ENCODE measurements at regions not wholly inside any gene's neighbourhood (a gene's known extent, or its start where the extent isn't known, plus 50 kb on each side); places are given as distances from the start of the nearest gene placed in this dataset.

DNA sequence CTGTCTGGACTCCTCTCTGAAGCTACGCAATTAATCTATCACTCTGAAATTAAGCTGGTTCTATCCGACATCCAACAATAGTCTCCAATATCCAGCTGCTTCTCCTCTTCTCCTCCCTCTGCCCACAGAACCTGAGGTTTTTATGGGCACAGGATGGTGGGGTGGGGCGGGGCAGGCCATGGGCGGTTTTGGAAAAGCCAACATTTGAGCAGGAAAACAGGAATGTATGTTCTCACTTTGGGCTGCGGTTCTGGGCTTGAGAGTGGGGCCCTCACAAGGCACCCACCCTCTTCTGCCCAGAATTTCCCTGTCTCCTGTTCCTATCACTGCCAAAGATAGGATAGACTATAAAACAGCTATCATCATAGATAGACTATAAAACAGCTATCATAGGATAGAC is 1144.2 kb downstream of the EPHA7 start:
- no peak overlapping the region for H3K4me3 ChIP-seq (ENCODE audit: low read depth, low read length)
- TF ChIP-seq, protein P1, sequence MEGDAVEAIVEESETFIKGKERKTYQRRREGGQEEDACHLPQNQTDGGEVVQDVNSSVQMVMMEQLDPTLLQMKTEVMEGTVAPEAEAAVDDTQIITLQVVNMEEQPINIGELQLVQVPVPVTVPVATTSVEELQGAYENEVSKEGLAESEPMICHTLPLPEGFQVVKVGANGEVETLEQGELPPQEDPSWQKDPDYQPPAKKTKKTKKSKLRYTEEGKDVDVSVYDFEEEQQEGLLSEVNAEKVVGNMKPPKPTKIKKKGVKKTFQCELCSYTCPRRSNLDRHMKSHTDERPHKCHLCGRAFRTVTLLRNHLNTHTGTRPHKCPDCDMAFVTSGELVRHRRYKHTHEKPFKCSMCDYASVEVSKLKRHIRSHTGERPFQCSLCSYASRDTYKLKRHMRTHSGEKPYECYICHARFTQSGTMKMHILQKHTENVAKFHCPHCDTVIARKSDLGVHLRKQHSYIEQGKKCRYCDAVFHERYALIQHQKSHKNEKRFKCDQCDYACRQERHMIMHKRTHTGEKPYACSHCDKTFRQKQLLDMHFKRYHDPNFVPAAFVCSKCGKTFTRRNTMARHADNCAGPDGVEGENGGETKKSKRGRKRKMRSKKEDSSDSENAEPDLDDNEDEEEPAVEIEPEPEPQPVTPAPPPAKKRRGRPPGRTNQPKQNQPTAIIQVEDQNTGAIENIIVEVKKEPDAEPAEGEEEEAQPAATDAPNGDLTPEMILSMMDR (IDR thresholded peaks at IDR 0.05; ENCODE audit: borderline replicate concordance, insufficient read depth, low read depth, low read length): no peak

DNA sequence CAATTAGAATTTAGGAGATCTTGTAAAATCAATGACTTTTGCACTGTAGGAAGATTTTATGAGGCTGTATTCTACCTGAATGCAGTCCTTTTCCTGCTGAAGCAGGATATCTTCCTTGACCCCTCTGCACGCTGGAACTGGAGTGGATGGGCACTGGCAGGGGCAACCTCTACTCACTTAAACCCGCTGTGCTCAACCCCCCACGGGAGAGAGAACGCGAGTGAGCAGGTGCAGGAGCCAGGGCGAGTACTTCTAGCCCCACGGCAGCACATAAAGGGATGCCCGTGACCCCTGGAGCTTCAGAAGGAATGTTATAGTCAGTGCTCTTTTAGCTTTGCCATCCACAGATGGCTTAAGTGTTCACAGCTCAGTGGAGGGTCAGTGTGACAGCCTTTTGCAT is 1144.8 kb downstream of the EPHA7 start:
- TF ChIP-seq, protein P1 (IDR thresholded peaks at IDR 0.05; ENCODE audit: borderline replicate concordance, insufficient read depth, low read depth, low read length): no peak
- H3K4me3 ChIP-seq (ENCODE audit: low read depth, low read length): no peak overlapping the region

DNA sequence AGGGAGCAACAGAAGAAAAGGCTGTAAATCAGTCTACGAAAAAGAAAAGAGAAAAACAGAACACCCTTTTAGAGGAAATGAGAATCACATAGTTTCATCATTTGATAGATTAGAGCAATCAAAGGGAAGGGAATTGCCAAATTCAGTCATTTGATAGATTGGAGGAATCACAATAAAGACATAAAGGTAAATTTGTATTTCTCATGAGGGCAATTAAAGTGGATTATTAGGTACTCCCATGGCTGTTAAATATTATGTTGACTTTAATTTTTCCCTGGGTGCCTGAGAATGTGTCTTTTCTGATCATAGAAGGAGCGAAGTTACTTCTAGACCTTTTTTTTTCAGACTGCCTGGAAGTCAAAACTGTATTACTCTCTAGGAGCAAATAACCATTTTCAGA is 1145.7 kb downstream of the EPHA7 start:
- H3K4me3 ChIP-seq (ENCODE audit: low read depth, low read length): no peak overlapping the region
- TF ChIP-seq, protein P1 (IDR thresholded peaks at IDR 0.05; ENCODE audit: borderline replicate concordance, insufficient read depth, low read depth, low read length): no peak

DNA sequence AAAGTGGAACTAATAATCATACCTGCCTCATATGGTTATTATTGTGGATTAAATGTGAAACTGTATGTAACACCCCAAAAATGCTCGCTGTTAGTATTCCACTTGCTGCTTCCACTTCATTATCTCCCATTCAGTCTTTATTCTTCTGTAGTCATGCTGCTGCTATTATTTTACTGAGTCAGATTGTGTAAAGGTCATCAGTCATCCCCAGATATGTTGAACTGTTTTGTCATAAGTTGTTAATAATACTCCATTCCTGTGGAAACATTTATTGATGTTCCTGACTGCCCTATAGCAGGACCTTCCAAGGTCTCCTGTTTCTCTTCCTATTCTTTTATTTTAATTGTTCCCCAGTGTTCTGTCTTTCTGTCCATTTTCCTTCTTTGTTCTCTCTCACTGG is 1148.3 kb downstream of the EPHA7 start:
- TF ChIP-seq, protein P1 (IDR thresholded peaks at IDR 0.05; ENCODE audit: borderline replicate concordance, insufficient read depth, low read depth, low read length): no peak

DNA sequence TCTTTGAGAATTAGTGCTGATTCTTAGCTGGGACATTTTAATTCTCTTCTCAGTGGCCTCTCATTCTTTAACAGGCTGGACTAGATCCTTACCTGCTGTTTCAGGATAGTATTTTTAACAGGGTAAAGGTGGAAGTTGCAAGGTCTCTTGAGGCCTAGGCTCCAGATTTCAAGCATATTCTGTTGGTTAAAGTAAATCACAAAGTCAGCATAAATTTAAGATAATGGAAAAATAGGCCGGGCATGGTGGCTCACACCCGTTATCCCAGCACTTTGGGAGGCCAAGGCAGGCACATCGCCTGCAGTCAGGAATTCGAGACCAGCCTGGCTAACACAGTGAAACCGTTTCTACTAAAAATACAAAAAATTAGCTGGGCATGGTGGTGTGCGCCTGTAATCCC is 1149.0 kb downstream of the EPHA7 start:
- H3K4me3 ChIP-seq (ENCODE audit: low read depth, low read length): no peak overlapping the region
- TF ChIP-seq, protein P1 (IDR thresholded peaks at IDR 0.05; ENCODE audit: borderline replicate concordance, insufficient read depth, low read depth, low read length): no peak

More for the DNA sequence above, 1148.3 kb downstream of the EPHA7 start:
- H3K4me3 ChIP-seq (ENCODE audit: low read depth, low read length): no peak overlapping the region

DNA sequence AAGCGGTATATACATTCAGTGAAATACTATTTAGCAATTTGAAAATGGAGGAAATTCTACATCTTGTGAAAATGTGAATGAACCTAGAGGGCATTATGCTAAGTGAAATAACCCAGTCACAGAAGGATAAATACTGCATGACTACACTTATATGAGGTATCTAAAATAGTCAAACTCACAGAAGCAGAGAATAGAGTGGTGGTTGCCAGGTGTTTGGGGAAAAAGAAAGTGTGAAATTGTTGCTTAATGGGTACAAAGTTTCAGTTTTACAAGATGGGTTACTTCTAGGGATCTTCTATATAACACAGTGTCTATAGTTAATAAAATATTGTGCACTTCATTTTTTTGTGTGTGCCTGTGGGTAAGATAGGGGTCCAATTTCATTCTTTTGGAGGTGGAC is 1152.0 kb downstream of the EPHA7 start:
- no peak overlapping the region for H3K4me3 ChIP-seq (ENCODE audit: low read depth, low read length)
- TF ChIP-seq, protein P1 (IDR thresholded peaks at IDR 0.05; ENCODE audit: borderline replicate concordance, insufficient read depth, low read depth, low read length): no peak

DNA sequence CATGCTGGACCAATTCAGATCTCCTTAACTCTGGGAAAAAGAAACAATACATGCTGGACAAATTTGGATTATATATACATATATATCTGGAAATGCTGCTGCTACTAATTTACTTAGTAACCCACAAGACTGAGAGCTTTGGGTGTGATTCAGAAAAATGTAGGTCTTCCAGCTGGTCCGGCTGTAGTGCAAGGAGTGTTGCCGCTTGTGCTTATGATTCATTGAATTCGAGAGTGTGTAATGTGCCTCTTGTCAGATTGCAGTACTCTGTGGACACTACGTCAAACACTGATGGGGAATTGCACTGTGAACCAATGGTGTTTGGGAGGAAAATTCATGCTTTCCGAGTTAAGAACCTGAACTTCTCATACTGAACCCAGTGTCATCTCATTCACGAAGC is 1155.5 kb downstream of the EPHA7 start:
- TF ChIP-seq, protein P1 (IDR thresholded peaks at IDR 0.05; ENCODE audit: borderline replicate concordance, insufficient read depth, low read depth, low read length): no peak
- no peak overlapping the region for H3K4me3 ChIP-seq (ENCODE audit: low read depth, low read length)

Measured in GM12875 (cell line).